T-helper 17 cell (primary cell): ENCODE measurements at regions not wholly inside any gene's neighbourhood (a gene's known extent, or its start where the extent isn't known, plus 50 kb on each side); places are given as distances from the start of the nearest gene placed in this dataset.

Experiments used
- ATAC-seq: fragments of 150-1000 bp; cut with Tn5 transposase; 2 replicates; pipeline ENCODE4 v1.10.0; 2021; ENCODE audit warnings: mild to moderate bottlenecking, moderate library complexity
- DNase-seq, 3 donors: peaks; one replicate each; pipeline versions ENCODE4 v3.0.0 to v3.0.0-alpha.2; 2020 to 2021
- H3K9me3 ChIP-seq: one replicate; pipeline ENCODE4 v1.7.0; 2013; ENCODE audit warnings: low read length, mild to moderate bottlenecking; ENCODE audit not compliant: control insufficient read depth, poor library complexity, severe bottlenecking
- H3K27ac Mint-ChIP-seq: one replicate; pipeline ENCODE4 v1.8.0; 2022; ENCODE audit warnings: mild to moderate bottlenecking, moderate library complexity, mixed read lengths
- H3K27me3 Mint-ChIP-seq: one replicate; pipeline ENCODE4 v1.8.0; 2022; ENCODE audit warnings: mixed read lengths
- H3K36me3 Mint-ChIP-seq: one replicate; pipeline ENCODE4 v1.8.0; 2022; ENCODE audit warnings: low read depth, mixed read lengths
- H3K4me1 Mint-ChIP-seq: one replicate; pipeline ENCODE4 v1.8.0; 2022; ENCODE audit warnings: mild to moderate bottlenecking, mixed read lengths
- H3K4me3 Mint-ChIP-seq: one replicate; pipeline ENCODE4 v1.8.0; 2022; ENCODE audit warnings: mild to moderate bottlenecking, moderate library complexity, mixed read lengths

GRCh38 chr3:72319194-72320094, 528.8 kb downstream of the SHQ1 start:
- ATAC-seq (no peak), DNase-seq (no peak)
- H3K36me3 Mint-ChIP-seq: no peaks in the 10 kb centered on the region
- no peak overlapping the region for H3K4me3 Mint-ChIP-seq
- H3K4me1 Mint-ChIP-seq: no peaks in the 10 kb centered on the region
- H3K9me3 ChIP-seq: no peaks in the 10 kb centered on the region
- no peaks in the 10 kb centered on the region for H3K27me3 Mint-ChIP-seq
- H3K27ac Mint-ChIP-seq: no peak overlapping the region

DNA sequence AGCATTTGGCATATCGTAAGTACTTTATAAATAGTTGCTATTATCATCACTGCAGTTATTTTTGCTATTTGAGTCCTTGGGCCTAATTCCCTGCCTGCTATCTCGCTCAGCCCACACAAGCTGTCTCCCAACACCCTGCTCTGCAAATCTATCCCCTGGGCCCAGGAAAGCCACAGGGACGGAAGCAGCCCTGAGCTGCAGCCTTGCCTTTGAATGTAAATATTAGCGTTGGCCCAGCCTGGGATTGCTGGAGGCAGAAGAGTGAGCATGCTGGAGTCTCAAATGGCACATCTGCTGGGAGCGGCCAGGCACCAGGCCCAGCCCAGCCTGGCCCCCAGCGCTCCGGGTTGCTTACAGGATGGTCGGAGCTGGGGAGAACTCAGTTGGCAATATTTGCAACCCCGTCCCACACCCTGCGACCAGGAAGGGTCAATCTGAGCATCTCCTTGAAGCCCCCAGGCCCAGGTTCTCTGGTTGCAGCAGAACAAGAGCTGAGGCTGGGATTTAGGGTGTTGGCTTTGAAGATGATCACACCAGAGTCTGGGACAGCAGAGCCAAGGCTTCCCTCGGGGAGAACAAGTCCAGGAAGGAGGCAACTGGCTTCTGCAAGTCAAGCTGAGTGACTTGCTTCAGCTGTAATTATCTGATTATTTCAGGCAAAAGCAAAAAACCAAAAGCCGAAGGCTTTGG, 529.6 kb downstream of the SHQ1 start:
- Mint-ChIP-seq H3K36me3 (no peaks in the 10 kb centered on the region), H3K4me1 (no peaks in the 10 kb centered on the region)
- no peak for ATAC-seq

GRCh38 chr3:72317491-72317890, 530.8 kb downstream of the SHQ1 start:
- no peak overlapping the region for H3K27ac Mint-ChIP-seq
- no peaks in the 10 kb centered on the region for H3K9me3 ChIP-seq
- H3K4me3 Mint-ChIP-seq: no peak overlapping the region
- ATAC-seq (no peak), DNase-seq (no peak)
- no peaks in the 10 kb centered on the region for H3K36me3 Mint-ChIP-seq
- no peaks in the 10 kb centered on the region for H3K4me1 Mint-ChIP-seq
- H3K27me3 Mint-ChIP-seq: no peaks in the 10 kb centered on the region

More for the DNA sequence above, 529.6 kb downstream of the SHQ1 start:
- H3K9me3 ChIP-seq: no peaks in the 10 kb centered on the region
- DNase-seq: no peak
- Mint-ChIP-seq H3K27me3 (no peaks in the 10 kb centered on the region), H3K27ac (no peak overlapping the region), H3K4me3 (no peak overlapping the region)

DNA sequence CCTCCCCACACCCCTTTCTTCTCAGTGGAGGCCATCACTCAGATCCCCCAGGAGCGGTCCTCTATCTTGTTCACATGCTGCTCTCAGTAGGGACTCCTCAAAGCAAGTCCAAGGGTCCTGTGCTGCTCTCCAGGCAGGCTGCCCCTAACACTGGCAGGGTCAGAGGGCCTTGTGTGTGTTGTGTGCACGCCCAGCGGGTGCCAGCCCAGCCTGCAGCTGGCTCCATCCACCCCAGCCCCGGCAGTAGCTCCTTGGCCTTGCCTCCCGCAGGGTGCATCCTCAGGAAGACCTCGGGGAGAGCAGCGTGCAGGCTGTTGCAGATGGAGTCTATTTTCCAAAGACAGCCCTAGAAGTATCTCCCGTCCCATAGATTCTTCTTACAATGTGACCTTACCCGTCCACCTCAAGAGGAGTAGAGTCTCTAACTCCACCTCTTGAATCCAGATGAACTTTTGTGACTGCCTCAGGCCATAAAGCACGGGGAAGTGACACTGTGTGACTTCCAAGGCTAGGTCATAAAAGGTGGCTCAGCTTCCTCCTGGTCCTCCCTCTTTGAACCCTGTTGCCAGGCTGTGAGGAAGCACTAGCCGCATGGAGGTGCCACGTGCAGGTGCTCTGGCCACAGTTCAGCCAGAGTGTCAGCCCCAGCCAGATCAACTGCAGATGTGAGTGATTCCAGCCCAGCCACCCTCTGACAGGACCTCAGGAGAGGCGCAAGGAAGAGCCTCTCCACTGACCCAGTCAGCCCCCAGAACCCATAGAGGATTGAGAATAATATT, 531.6 kb downstream of the SHQ1 start:
- Mint-ChIP-seq H3K27me3 (no peaks in the 10 kb centered on the region), H3K27ac (no peak overlapping the region), H3K4me3 (no peak overlapping the region), H3K36me3 (no peaks in the 10 kb centered on the region), H3K4me1 (peaks cover under 1% of the 10 kb centered on the region)
- no peak for ATAC-seq
- no peaks in the 10 kb centered on the region for H3K9me3 ChIP-seq
- DNase-seq: no peak

DNA sequence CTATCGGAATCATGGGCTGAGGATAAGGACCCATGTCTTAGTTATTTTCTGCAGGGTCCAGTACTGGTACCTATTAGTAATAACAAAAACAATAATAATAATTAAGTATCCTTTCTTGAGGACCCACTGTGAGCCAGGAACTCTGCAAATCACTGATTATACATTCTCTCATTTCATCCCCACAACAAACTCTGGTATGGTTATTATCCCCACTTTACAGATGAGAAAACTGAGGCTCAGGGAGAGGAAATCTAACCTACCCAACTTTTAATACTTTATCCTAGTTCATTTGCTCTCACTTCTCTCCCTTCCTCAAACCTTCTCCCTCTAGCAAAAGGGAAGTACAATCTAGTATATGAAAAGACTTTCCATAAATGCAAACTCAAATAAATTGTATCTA, 528.4 kb upstream of the PROK2 start:
- Mint-ChIP-seq H3K4me3 (no peak overlapping the region), H3K4me1 (peaks cover 12% of the 10 kb centered on the region), H3K27ac (no peak overlapping the region), H3K27me3 (peaks cover 6% of the 10 kb centered on the region), H3K36me3 (peaks cover 2% of the 10 kb centered on the region)
- DNase-seq (no peak), ATAC-seq (no peak)
- no peaks in the 10 kb centered on the region for H3K9me3 ChIP-seq

DNA sequence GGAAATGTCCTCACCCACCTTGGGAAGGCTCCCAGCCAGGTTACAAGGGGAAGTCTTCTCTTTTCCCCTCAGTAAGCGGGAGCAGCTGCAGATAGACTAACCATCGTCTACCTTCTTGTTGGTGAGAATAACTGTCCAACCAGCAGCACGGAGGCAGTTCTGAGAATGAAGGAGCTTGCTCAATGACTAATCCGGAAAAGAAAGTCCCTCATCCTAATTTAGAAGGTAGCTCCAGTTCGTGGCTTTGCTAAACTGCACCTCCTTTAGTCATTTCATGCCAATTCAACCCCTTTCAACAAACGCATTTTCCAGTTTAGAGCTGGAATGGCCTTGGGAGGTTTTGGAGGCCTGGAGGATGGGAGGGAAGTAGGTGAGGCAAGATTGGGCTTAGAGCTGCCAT, 527.4 kb upstream of the PROK2 start:
- DNase-seq: no peak
- H3K4me3 Mint-ChIP-seq: no peak overlapping the region
- peaks cover 2% of the 10 kb centered on the region for H3K36me3 Mint-ChIP-seq
- H3K27ac Mint-ChIP-seq: no peak overlapping the region
- H3K27me3 Mint-ChIP-seq: peaks cover 6% of the 10 kb centered on the region
- no peaks in the 10 kb centered on the region for H3K9me3 ChIP-seq
- H3K4me1 Mint-ChIP-seq: peaks cover 12% of the 10 kb centered on the region
- no peak for ATAC-seq

GRCh38 chr3:72311425-72311824, 526.5 kb upstream of the PROK2 start:
- Mint-ChIP-seq H3K36me3 (peaks cover 2% of the 10 kb centered on the region), H3K4me1 (peaks cover 14% of the 10 kb centered on the region), H3K27ac (no peak overlapping the region), H3K4me3 (no peak overlapping the region), H3K27me3 (peaks cover 12% of the 10 kb centered on the region)
- ATAC-seq: no peak
- no peaks in the 10 kb centered on the region for H3K9me3 ChIP-seq
- DNase-seq: no peak

GRCh38 chr3:72310419-72311380, 525.8 kb upstream of the PROK2 start:
- DNase-seq: no peak
- H3K9me3 ChIP-seq: no peaks in the 10 kb centered on the region
- Mint-ChIP-seq H3K36me3 (peaks cover 2% of the 10 kb centered on the region), H3K4me1 (peaks cover 14% of the 10 kb centered on the region), H3K27me3 (peaks cover 12% of the 10 kb centered on the region), H3K4me3 (peak overlapping the region; percentile 55), H3K27ac (no peak overlapping the region)
- peak; percentile 85 for ATAC-seq

DNA sequence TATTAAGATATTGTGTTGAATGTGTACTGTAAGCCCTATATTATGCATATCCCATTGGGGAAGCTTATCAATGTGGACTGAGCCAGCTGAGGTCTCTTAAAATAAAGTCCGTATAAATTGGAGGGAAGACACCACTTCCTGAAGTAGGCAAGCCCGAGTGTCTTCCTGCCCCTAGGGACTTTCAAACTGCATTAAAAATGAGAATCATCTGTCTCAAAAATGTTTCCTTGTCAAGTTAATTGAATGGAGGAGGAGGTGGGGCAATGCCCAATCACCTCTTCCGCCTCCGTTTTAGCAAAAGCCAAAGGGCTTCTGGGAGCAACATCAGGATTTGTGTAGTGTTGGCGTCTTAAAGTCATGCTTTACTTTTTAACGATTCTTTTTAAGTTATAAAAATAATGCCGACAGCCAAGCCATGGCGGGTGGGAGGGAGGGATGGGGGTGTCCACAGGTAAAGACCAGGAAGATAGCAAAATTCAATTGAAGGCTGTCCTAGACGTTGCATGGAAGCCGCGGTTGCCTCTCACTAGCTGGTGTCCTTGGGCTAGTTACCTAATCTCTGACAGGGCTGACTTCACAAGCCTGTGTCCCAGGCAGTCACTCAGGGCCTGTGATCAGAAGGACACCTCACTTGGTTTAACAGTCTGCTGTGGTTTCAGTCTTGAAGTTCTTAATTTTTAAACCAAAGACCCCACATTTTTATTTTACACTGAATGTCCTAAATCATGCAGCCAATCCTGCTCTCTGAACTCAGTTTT, 524.9 kb upstream of the PROK2 start:
- H3K27me3 Mint-ChIP-seq: peaks cover 17% of the 10 kb centered on the region
- no peak overlapping the region for H3K27ac Mint-ChIP-seq
- no peaks in the 10 kb centered on the region for H3K9me3 ChIP-seq
- H3K4me1 Mint-ChIP-seq: peaks cover 14% of the 10 kb centered on the region
- peaks cover 2% of the 10 kb centered on the region for H3K36me3 Mint-ChIP-seq
- no peak for ATAC-seq
- no peak for DNase-seq
- H3K4me3 Mint-ChIP-seq: no peak overlapping the region

- H3K9me3 ChIP-seq: no peaks in the 10 kb centered on the region
- H3K36me3 Mint-ChIP-seq: peaks cover 4% of the 10 kb centered on the region
- DNase-seq (no peak), ATAC-seq (no peak)
- peaks cover 14% of the 10 kb centered on the region for H3K4me1 Mint-ChIP-seq
- H3K27me3 Mint-ChIP-seq: peaks cover 29% of the 10 kb centered on the region
- H3K27ac Mint-ChIP-seq: no peak overlapping the region
- no peak overlapping the region for H3K4me3 Mint-ChIP-seq
Measured at GRCh38 chr3:72308641-72309040, 523.7 kb upstream of the PROK2 start.

GRCh38 chr3:72307438-72308115, 522.6 kb upstream of the PROK2 start:
- peaks cover 14% of the 10 kb centered on the region for H3K4me1 Mint-ChIP-seq
- peaks cover 31% of the 10 kb centered on the region for H3K27me3 Mint-ChIP-seq
- ATAC-seq (no peak), DNase-seq (no peak)
- no peak overlapping the region for H3K4me3 Mint-ChIP-seq
- H3K36me3 Mint-ChIP-seq: peaks cover 4% of the 10 kb centered on the region
- no peaks in the 10 kb centered on the region for H3K9me3 ChIP-seq
- H3K27ac Mint-ChIP-seq: no peak overlapping the region
